Occipital lobe (tissue), 1 donor: ENCODE measurements at regions not wholly inside any gene's neighbourhood (a gene's known extent, or its start where the extent isn't known, plus 50 kb on each side); places are given as distances from the start of the nearest gene placed in this dataset.
"Not testable (repeated sequence)": the region's sequence is repeated elsewhere in the genome, so short reads cannot be mapped to it uniquely, and the experiment has no call there.

Experiments
- DNase-seq: peaks from one replicate; lab custom pipeline; 2025; lab: John Stamatoyannopoulos, UW

DNA sequence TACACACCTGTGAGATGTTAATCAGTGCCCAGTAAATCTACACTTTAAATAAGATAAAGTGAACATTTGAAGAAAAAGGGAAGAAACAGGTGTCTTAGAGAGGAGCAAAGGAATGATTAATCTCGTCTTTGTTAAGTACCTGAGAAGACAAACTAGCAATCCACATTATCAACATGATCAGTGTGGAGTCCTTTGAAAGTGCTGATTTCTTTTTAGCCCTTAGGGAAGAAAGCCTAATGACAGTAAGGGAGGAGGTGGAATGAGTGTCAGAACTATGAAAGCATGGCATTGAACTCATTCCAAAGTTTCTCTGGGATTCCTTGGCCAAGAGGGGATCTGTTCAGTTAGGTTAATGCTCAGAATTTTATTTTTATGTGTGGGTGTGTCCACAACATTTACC lies 1109.0 kb upstream of the ACO1 start:
- DNase-seq: no peak

DNA sequence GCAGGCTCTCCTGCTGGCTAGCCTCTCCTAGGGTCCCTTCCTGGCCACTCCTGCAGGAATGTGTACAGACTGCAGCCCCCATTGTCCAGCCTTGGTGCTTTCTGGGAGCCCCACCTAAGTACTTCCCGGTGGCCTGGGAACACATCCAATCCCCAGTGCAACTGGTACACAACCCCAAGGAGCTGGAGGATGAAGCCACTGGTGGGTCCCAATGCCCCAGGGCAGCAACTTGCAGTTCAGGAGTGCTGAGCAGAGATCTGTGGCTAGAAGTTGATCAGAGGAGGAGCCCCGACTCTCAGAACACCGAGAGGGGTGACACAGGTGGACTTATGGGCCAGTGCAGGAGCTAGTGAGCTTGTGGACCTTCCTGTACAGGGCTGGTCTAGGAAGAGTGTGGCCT lies 1093.7 kb upstream of the ACO1 start:
- DNase-seq: no peak

DNA sequence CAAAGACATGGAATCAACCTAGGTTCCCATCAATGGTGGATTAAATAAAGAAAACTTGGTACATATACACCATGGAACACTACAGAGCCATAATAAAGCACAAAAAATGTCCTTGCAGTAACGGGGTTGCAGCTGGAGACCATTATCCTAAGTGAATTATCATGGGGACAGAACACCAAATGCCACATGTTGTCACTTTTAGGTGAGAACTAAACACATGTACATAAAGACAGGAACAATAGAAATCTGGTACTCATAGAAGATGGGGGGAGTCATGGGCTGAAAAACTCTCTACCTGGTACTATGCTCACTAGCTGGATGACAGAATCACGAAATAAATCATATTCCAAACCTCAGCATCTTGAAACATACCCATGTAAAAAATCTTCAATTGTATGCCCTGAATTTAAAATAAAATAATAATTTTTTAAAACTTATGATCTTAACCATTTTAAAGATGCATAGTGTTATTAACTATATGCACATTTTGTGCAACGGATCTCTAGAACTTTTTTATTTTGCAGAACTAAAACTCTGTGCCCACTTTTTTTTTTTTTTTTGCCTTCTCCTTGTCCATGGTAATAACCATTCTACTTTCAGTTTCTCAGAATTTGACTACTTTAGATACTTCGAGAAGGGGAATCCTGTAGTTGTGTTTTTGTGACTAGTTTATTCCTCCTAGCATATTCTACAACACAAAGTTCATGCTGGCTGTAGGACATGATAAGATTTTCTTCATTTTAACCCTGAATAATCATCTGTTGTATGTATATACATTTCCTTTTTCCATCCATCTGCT lies 1081.6 kb upstream of the ACO1 start:
- DNase-seq: no peak

- no peak for DNase-seq
Measured at GRCh38 chr9:31304576-31304975, 1079.9 kb upstream of the ACO1 start.

DNA sequence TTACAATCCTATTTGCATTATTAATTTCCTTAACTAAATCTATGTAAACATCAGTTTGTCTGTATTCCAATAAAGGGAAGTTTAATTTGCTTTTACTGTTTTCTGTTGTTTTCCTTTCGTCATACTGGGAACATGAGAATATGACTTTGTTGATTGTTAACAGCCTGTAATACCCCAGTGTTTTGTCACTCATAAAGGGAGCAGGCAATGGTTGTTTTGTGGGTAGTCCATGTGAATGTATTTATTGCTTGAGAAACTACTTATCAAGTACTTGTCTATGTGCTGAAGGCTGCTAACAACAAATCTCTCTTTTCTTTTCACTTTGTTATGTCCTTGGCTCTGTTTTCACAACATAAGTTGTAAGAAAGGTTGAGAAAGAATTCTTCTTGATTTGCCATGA lies 1070.2 kb upstream of the ACO1 start:
- no peak for DNase-seq

- no peak for DNase-seq
Measured at GRCh38 chr9:31320494-31320893, 1063.9 kb upstream of the ACO1 start.

- no peak for DNase-seq
Measured at GRCh38 chr9:31321256-31321655, 1063.2 kb upstream of the ACO1 start.

- no peak for DNase-seq
Measured at GRCh38 chr9:31321686-31322085, 1062.8 kb upstream of the ACO1 start.

- DNase-seq: no peak
Measured at GRCh38 chr9:31323726-31324444, 1060.6 kb upstream of the ACO1 start.

DNA sequence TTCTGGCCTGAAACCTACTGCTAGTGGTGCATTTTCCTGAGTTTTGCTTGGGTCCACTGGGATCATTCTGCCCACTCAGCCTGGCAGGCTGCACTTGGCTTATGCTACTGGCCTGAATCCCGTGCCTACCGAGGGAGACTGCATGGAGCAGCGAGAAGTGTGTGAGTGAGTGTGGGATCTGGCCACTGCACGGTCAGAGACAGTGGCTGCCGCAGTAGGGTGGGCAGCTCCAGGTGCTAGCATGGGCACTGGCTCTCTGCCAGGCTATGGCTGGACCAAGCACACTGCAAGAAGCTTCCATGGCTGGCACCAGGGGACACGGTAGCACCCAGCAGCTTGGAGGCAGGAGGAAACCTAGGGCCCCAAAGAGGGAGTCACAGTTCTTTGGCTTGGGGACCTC lies 1058.7 kb upstream of the ACO1 start:
- DNase-seq: no peak

DNA sequence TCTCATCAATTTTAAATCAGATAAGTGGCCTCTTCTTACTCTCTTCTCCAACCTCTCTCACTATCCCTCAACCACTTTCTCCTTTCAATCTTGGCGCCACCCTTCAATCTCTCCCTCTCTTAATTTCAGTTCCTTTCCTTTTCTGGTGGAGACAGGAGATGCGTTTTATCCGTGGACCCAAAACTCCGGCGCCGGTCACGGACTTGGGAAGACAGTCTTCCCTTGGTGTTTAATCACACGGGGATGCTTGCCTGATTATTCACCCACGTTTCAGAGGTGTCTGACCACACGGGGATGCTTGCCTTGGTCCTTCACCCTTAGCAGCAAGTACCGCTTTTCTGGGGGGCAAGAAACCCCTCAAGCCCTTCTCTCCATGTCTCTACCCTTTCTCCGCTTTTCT lies 1057.6 kb upstream of the ACO1 start:
- DNase-seq: not testable (repeated sequence)

GRCh38 chr9:31334837-31335528 lies 1049.5 kb upstream of the ACO1 start:
- DNase-seq: no peak

- no peak for DNase-seq
Measured at GRCh38 chr9:31335529-31336234, 1048.8 kb upstream of the ACO1 start.

DNA sequence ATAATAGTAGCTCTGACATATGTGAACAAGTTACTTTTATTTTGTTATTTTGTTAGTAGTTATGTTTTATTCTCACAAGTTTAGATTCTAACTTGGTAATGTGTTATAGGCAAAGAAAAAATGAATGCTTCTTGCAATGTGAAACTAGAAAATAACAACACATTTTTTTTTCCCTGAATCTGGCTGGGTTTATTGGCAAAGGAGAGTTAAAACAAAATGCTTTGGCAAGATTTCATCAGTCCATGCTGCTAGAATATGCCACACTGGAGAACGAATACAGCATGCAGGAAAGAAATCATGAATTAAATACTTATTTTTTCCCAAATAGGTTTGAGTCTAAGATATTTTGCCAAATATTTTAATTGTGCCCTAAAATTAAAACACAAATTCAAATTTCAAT lies 1048.1 kb upstream of the ACO1 start:
- DNase-seq: no peak

DNA sequence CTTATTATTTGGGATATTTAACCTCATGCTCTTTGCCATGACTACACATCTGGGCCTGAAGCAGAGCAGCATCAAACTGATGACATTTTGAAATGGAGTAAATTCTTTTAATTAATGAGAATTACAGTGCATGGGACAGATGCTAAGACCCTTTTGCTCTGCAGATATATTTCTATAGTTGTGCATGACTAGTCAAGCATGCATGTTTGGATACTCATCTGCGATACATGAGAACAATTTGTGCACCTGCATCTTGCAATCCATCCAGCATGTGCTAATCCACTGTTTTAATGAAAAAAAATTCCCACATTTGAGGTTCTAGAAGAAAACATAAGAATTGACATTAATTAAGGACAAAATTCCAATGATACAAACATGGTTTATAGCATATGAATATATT lies 1047.6 kb upstream of the ACO1 start:
- no peak for DNase-seq

- no peak for DNase-seq
Measured at GRCh38 chr9:31347082-31347617, 1037.3 kb upstream of the ACO1 start.

- no peak for DNase-seq
Measured at GRCh38 chr9:31355159-31355882, 1029.1 kb upstream of the ACO1 start.

DNA sequence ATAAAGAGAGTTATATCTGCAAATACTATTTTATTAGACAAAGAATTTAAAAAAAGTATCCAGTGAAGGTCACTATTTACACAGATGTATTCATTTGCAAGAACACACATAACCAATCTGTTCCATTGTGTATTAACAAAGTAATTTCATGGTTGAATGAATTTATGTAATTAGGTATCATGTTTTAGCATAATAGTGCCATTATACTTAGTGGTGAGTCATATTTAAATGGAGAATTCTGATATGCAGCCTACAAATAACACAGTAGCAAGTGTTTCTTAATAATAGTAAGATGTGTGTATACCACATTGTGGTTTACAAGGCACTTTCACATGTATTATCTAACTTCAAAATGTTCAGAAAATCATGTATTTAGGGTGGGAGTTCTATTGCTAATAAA lies 1028.5 kb upstream of the ACO1 start:
- no peak for DNase-seq

GRCh38 chr9:31359071-31359470 lies 1025.4 kb upstream of the ACO1 start:
- no peak for DNase-seq

GRCh38 chr9:31364171-31364570 lies 1020.3 kb upstream of the ACO1 start:
- DNase-seq: no peak
